HG02623 (cell line): ENCODE measurements at regions not wholly inside any gene's neighbourhood (a gene's known extent, or its start where the extent isn't known, plus 50 kb on each side); places are given as distances from the start of the nearest gene placed in this dataset.

Source experiments
- ATAC-seq: cut with Tn5 transposase; IDR thresholded peaks from one replicate; pipeline ENCODE4 v1.9.1; 2021; ENCODE audit warnings: moderate library complexity; ENCODE audit not compliant: unreplicated experiment

DNA sequence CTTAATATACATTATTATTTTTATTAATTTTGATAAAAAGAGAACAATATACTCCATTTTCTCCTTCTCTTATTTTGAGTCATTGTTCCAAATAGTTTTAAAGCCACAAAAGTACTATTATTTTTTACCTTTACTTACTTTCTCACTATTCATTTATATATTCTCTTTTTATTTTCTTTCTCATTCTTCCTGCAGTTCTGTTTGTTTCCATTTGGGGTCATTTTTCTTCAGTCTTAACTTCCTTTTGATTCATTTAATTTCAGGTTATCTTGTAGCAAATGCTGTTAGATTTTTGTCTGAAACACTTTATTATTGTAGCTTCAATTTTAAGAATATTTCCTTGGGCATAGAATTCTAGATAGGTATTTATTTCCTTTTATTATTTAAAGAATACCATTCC, 438.6 kb upstream of the EPHA5 start:
- ATAC-seq: no peak

GRCh38 chr4:66097218-66097617, 426.9 kb upstream of the EPHA5 start:
- no peak for ATAC-seq

- no peak for ATAC-seq
These were observed 424.8 kb upstream of the EPHA5 start for GRCh38 chr4:66095065-66095464.

DNA sequence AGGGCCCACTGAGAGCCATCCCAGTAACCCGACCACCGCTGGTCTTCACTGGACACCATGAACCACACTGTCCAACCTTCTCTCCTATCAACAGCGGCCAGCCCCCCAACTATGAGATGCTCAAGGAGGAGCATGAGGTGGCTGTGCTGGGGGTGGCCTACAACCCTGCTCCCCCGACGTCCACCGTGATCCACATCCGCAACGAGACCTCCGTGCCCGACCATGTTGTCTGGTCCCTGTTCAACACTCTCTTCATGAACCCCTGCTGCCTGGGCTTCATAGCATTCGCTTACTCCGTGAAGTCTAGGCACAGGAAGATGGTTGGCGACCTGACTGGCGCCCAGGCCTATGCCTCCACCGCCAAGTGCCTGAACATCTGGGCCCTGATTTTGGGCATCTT, 423.8 kb upstream of the EPHA5 start:
- ATAC-seq: no peak

- no peak for ATAC-seq
These were observed 421.5 kb upstream of the EPHA5 start for GRCh38 chr4:66091786-66092185.

DNA sequence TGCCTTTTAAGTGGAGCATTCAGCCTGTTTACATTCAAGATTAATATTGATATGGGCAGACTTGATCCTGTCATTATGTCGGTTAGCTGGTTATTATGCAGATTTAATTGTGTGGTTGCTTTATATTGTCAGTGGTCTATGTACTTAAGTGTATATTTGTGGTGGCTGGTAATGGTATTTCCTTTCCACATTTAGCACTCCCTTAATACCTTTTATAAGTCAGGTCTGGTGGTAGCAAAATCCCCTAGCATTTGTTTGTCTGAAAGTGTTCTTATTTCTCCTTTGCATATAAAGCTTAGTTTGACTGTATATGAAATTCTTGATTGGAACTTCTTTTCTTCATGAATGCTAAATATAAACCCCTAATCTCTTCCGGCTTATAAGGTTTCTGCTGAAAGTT, 403.7 kb upstream of the EPHA5 start:
- ATAC-seq: no peak

DNA sequence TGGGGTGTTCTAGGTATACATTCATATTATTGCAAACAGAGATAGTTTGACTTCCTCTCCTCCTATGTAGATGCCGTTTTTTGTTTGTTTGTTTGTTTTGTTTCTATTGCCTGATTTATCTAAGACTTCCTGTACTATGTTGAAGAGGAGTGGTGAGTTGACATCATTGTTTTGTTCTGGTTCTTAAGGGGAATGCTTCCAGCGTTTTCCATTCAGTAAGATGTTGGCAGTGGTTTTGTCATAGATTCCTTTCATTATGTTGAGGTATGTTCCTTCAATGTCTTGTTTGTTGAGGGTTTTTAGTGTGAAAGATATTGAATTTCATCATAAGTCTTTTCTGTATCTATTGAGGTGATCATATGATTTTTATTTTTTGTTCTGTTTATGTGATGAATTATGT, 401.6 kb upstream of the EPHA5 start:
- ATAC-seq: no peak

- no peak for ATAC-seq
These were observed 392.6 kb upstream of the EPHA5 start for GRCh38 chr4:66062921-66063320.

DNA sequence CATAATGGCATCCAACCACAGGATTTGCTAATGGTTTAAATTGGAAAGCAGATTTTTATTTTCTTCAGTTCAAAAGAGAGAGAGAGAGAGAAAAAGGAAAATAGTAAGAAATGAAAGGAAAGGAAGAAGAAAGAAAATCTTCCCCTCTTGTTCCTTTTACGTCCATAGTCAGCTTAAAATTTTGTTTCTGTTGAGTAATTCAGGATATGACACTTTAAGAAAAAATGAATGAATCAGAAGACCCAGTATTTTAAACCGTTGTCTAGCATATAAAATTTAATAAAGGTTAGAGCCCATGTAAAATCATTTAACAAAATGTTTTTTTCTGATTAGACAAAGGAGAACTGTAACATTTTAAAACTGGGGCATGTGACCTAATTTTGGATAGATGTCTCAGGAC, 391.8 kb upstream of the EPHA5 start:
- ATAC-seq: no peak

DNA sequence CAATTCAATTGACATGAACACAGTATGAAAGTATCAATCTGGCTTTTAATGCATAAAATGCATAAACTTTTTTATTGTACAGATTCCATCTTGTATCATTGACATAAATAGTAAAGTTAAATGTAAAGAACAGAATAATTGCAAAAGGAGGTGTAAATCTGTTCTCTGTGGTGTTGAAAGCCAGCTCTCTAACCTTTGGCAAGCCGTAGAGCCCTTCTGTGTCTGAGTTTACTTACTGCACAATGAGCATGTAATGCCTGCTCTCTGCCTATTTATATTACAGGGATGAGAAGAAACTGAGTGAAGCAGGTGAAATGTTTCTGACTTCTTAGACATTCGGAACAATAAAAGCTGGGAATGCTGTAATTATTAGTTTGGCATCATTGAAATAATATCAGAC, 389.3 kb upstream of the EPHA5 start:
- no peak for ATAC-seq

DNA sequence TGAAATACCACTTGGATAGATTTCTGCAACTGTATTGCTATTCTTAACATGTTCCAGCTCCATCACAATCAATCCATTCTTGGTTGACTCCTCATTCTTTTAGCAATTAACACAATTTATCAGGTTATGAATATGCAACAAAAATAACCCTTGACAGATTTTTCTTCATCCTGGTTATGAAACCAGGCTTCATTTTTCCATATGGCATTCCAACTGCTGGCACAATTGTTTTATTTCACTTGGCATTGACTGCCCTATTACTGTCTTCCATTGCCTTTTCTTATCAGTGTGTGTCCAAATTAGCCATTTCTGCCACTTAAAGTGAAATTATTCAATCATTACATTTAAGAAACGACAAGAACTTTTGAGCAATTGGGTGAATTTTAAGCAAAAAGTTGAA, 388.8 kb upstream of the EPHA5 start:
- no peak for ATAC-seq

DNA sequence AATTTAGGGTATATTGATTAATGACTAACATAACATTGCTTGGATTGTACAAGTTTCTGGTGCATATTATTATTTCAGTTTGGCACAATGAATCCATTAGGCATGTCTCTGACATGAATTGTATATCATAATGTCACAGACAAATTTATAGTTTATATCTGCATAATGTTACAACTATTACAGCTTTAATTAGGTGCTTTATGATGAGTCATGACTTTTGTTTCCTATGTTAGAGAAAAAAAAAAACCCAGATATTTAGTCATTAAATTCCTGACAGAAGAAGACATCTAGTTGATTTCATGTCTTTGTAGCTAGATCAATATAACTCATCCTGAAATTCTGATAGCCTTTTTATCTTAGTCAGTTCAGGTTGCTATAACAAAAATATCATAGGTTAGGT, 385.7 kb upstream of the EPHA5 start:
- ATAC-seq: no peak

DNA sequence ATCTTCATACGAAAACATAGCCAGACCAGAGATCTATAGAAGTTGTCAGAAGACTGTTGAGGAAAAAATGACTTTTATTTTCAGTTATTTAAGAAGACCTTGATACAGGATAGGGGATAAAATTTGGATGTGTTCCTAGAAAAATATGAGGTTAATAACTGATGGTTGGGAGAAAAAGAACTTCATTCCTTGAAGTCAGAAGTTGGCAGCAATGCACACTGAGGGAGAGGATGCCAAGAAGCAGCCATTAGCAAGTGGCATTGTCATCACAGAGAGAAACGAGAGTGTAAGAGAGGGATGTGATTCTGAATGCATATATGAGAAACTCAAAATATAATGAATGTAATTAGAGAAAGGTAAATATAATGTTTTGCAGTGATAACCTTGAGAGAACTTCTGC, 382.1 kb upstream of the EPHA5 start:
- no peak for ATAC-seq

DNA sequence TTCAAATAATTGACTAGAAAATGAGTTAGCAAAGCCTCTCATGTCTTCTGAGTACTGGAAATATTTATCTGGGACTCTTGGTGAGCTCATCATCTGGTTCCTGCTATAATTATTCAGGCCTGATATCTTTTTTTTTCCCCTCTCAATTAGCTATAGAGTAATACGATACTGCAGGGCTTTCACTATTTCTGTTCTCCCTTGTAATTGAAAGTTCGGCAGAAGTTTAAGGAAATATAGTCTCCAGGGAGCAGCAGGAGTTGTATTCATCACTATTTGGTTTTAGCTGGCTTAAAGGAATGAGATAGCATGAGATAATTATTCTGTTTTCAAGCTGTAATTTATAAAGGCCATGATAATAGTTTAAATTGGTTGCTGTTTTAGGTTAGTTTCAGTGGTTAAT, 378.6 kb upstream of the EPHA5 start:
- no peak for ATAC-seq

- ATAC-seq: no peak
These were observed 375.6 kb upstream of the EPHA5 start for GRCh38 chr4:66045913-66046312.

- no peak for ATAC-seq
These were observed 365.4 kb upstream of the EPHA5 start for GRCh38 chr4:66035701-66036100.

- ATAC-seq: no peak
These were observed 364.4 kb upstream of the EPHA5 start for GRCh38 chr4:66034671-66035070.

- no peak for ATAC-seq
These were observed 364.0 kb upstream of the EPHA5 start for GRCh38 chr4:66034262-66034661.

GRCh38 chr4:66032571-66032970, 362.3 kb upstream of the EPHA5 start:
- ATAC-seq: no peak

- no peak for ATAC-seq
These were observed 358.4 kb upstream of the EPHA5 start for GRCh38 chr4:66028668-66029067.

- ATAC-seq: no peak
These were observed 352.8 kb upstream of the EPHA5 start for GRCh38 chr4:66023061-66023460.

- ATAC-seq: no peak
These were observed 347.4 kb upstream of the EPHA5 start for GRCh38 chr4:66017671-66018070.

GRCh38 chr4:66016240-66016639, 346.0 kb upstream of the EPHA5 start:
- ATAC-seq: no peak

DNA sequence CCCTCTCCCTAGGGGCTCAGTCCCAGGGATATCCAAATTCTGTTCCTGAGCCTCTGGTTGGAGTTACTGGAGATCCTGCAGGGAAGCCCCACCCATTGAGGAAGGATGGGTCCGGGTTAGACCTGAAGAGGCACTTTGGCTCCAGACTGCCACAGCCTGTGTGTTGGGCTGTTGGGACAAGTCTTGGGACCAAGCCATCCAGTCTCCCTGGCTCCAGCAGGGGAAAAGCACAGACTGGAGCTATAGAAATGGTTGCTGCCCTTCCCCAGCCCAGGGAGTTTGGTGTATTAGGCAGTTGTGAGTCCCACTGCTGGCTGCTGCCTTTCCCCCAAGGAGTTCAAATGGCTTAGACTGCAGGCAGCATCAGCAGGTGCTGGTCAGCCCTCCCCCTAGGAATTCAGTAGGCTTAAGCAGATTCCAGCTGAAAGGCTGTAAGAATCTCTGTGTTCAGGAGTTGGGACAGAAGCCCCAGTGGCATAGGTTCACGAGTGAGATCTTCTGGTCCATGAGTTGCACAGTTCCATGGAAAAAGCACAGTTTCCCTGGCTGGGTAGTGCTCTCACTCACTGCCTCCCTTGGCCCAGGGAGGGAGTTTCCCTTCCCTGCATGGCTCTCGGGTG, 344.0 kb upstream of the EPHA5 start:
- no peak for ATAC-seq
